Renal cortex interstitium (tissue), 11 donors: ENCODE measurements at regions not wholly inside any gene's neighbourhood (a gene's known extent, or its start where the extent isn't known, plus 50 kb on each side); places are given as distances from the start of the nearest gene placed in this dataset.

Experiments
- DNase-seq, 11 donors: peaks; one replicate each; pipeline ENCODE4 v3.0.0-alpha.2; 2013; ENCODE audit warnings: low read depth in 9 of 11, low spot score in 4 of 11; ENCODE audit errors: extremely low read depth in 1 of 11

- DNase-seq = no peak
Measured at GRCh38 chr5:53201746-53202145, 92.2 kb upstream of the MOCS2 start.

- DNase-seq = no peak
Measured at GRCh38 chr5:53206562-53206961, 97.0 kb upstream of the MOCS2 start.

- DNase-seq = no peak
Measured at GRCh38 chr5:53211799-53212198, 102.2 kb upstream of the MOCS2 start.

- no peak for DNase-seq
Measured at GRCh38 chr5:53219174-53219573, 109.6 kb upstream of the MOCS2 start.

GRCh38 chr5:53219610-53220009 lies 110.1 kb upstream of the MOCS2 start:
- no peak for DNase-seq

- DNase-seq = no peak
Measured at GRCh38 chr5:53233645-53234405, 124.3 kb upstream of the MOCS2 start.

- DNase-seq = no peak
Measured at GRCh38 chr5:53236683-53237082, 127.1 kb upstream of the MOCS2 start.

- DNase-seq = no peak
Measured at GRCh38 chr5:53237876-53238275, 128.3 kb upstream of the MOCS2 start.

- no peak for DNase-seq
Measured at GRCh38 chr5:53239301-53239990, 129.9 kb upstream of the MOCS2 start.

GRCh38 chr5:53240661-53241060 lies 131.1 kb upstream of the MOCS2 start:
- DNase-seq = no peak

GRCh38 chr5:53241572-53241971 lies 132.0 kb upstream of the MOCS2 start:
- DNase-seq = no peak

- no peak for DNase-seq
Measured at GRCh38 chr5:53243403-53243802, 133.8 kb upstream of the MOCS2 start.

- DNase-seq = peak in 1 of 11 donors; percentile 0
Measured at GRCh38 chr5:53246042-53246836, 136.7 kb upstream of the MOCS2 start.

- peak in 3 of 11 donors; percentile 5 to 9 (median 7) for DNase-seq
Measured at GRCh38 chr5:53249529-53250200, 140.1 kb upstream of the MOCS2 start.

GRCh38 chr5:53250201-53250550 lies 140.6 kb upstream of the MOCS2 start:
- DNase-seq = no peak

- no peak for DNase-seq
Measured at GRCh38 chr5:53253421-53253871, 143.9 kb upstream of the MOCS2 start.

- DNase-seq = no peak
Measured at GRCh38 chr5:53256746-53257145, 147.2 kb upstream of the MOCS2 start.

- no peak for DNase-seq
Measured at GRCh38 chr5:53257806-53258373, 148.3 kb upstream of the MOCS2 start.

- no peak for DNase-seq
Measured at GRCh38 chr5:53259176-53259575, 149.6 kb upstream of the MOCS2 start.
